ENCODE measurements at regions not wholly inside any gene's neighbourhood (a gene's known extent, or its start where the extent isn't known, plus 50 kb on each side); places are given as distances from the start of the nearest gene placed in this dataset.
"Not testable (repeated sequence)": the region's sequence is repeated elsewhere in the genome, so short reads cannot be mapped to it uniquely, and the experiment has no call there.

GRCh38 chr3:73234354-73235014 lies 173.0 kb downstream of the EBLN2 start:
- no peak for DNase-seq

- DNase-seq: no peak
Measured at GRCh38 chr3:73235768-73236167, 174.3 kb downstream of the EBLN2 start.

- no peak for DNase-seq
Measured at GRCh38 chr3:73236867-73237266, 175.4 kb downstream of the EBLN2 start.

GRCh38 chr3:73243740-73244139 lies 182.3 kb downstream of the EBLN2 start:
- no peak for DNase-seq

- no peak for DNase-seq
Measured at GRCh38 chr3:73245459-73245858, 184.0 kb downstream of the EBLN2 start.

- DNase-seq: no peak
Measured at GRCh38 chr3:73249047-73249446, 187.6 kb downstream of the EBLN2 start.

- no peak for DNase-seq
Measured at GRCh38 chr3:73254062-73254461, 192.6 kb downstream of the EBLN2 start.

GRCh38 chr3:73255609-73256029 lies 194.2 kb downstream of the EBLN2 start:
- peak; percentile 83 for DNase-seq

- DNase-seq: no peak
Measured at GRCh38 chr3:73257186-73257585, 195.7 kb downstream of the EBLN2 start.

- no peak for DNase-seq
Measured at GRCh38 chr3:73258057-73258456, 196.6 kb downstream of the EBLN2 start.

- DNase-seq: no peak
Measured at GRCh38 chr3:73259291-73259690, 197.8 kb downstream of the EBLN2 start.

- no peak for DNase-seq
Measured at GRCh38 chr3:73259856-73260255, 198.4 kb downstream of the EBLN2 start.

GRCh38 chr3:73266558-73266957 lies 205.1 kb downstream of the EBLN2 start:
- not testable (repeated sequence) for DNase-seq

GRCh38 chr3:73269126-73269525 lies 207.7 kb downstream of the EBLN2 start:
- not testable (repeated sequence) for DNase-seq

- DNase-seq: no peak
Measured at GRCh38 chr3:73270839-73271483, 209.5 kb downstream of the EBLN2 start.

GRCh38 chr3:73273341-73273740 lies 211.9 kb downstream of the EBLN2 start:
- no peak for DNase-seq

GRCh38 chr3:73280746-73281145 lies 219.3 kb downstream of the EBLN2 start:
- DNase-seq: no peak

- no peak for DNase-seq
Measured at GRCh38 chr3:73284472-73284871, 223.0 kb downstream of the EBLN2 start.

- DNase-seq: no peak
Measured at GRCh38 chr3:73291541-73291940, 230.1 kb downstream of the EBLN2 start.

- DNase-seq: no peak
Measured at GRCh38 chr3:73292220-73292619, 230.8 kb downstream of the EBLN2 start.

GRCh38 chr3:73294537-73294936 lies 233.1 kb downstream of the EBLN2 start:
- no peak for DNase-seq

GRCh38 chr3:73295876-73296635 lies 234.6 kb downstream of the EBLN2 start:
- DNase-seq: no peak

- no peak for DNase-seq
Measured at GRCh38 chr3:73296859-73297258, 235.4 kb downstream of the EBLN2 start.

Measured in NCI-H2227 treated with DMSO at 0.1 percent for 48 hours (cell line).